WTC11 (cell line): ENCODE measurements at regions not wholly inside any gene's neighbourhood (a gene's known extent, or its start where the extent isn't known, plus 50 kb on each side); places are given as distances from the start of the nearest gene placed in this dataset.

Experiments used
- ATAC-seq: fragments of 200-7000 bp; cut with Tn5 transposase; 2 replicates; pipeline ENCODE4 v1.10.0; 2021; ENCODE audit warnings: mild to moderate bottlenecking, moderate library complexity
- CTCF ChIA-PET: fragments of 300-600 bp; sonication (Branson Sonifier 250); formaldehyde crosslinking; loops from one replicate; lab custom pipeline; 2021; ENCODE audit warnings: antibody characterized with exemption; lab: Charles Lee
- POLR2A ChIA-PET: fragments of 350-600 bp; sonication (Branson Sonifier 250); formaldehyde crosslinking; loops from one replicate; lab custom pipeline; 2021; ENCODE audit warnings: antibody characterized with exemption; lab: Charles Lee
- DNase-seq: peaks from one replicate; pipeline ENCODE4 v3.0.0; 2021; ENCODE audit warnings: low spot score
- H3K27ac Mint-ChIP-seq: 2 replicates; pipeline ENCODE4 v1.8.0; 2021; ENCODE audit warnings: mixed read lengths
- H3K27me3 Mint-ChIP-seq: 2 replicates; pipeline ENCODE4 v1.8.0; 2021; ENCODE audit warnings: low read depth, mild to moderate bottlenecking, moderate library complexity, mixed read lengths
- H3K36me3 Mint-ChIP-seq: 2 replicates; pipeline ENCODE4 v1.8.0; 2021; ENCODE audit warnings: mixed read lengths
- H3K4me1 Mint-ChIP-seq: 2 replicates; pipeline ENCODE4 v1.8.0; 2022; ENCODE audit warnings: mixed read lengths
- H3K4me3 Mint-ChIP-seq: 2 replicates; pipeline ENCODE4 v1.8.0; 2021; ENCODE audit warnings: mild to moderate bottlenecking, moderate library complexity, mixed read lengths
- H3K9me3 Mint-ChIP-seq: 2 replicates; pipeline ENCODE4 v1.8.0; 2021; ENCODE audit warnings: mixed read lengths
- AR ChIP-seq: fragments of 250-450 bp; sonication (Bioruptor Pico); IDR thresholded peaks from 2 replicates; pipeline ENCODE4 v1.9.0; 2021; ENCODE audit warnings: mild to moderate bottlenecking
- CBFB ChIP-seq: sonication (generic); formaldehyde crosslinking; IDR thresholded peaks from 2 replicates; pipeline ENCODE4 v1.8.1; 2022; ENCODE audit warnings: mild to moderate bottlenecking, low read depth, missing genetic modification reagents
- E2F4 ChIP-seq: sonication (generic); formaldehyde crosslinking; IDR thresholded peaks from 2 replicates; pipeline ENCODE4 v1.8.1; 2022; ENCODE audit warnings: low read depth, mild to moderate bottlenecking, moderate library complexity, missing genetic modification reagents, borderline replicate concordance
- ELF4 ChIP-seq: sonication (generic); formaldehyde crosslinking; IDR thresholded peaks from 2 replicates; pipeline ENCODE4 v1.8.1; 2022; ENCODE audit warnings: low read depth, mild to moderate bottlenecking, moderate library complexity, missing genetic modification reagents
- FOXJ3 ChIP-seq: sonication (generic); formaldehyde crosslinking; IDR thresholded peaks from 2 replicates; pipeline ENCODE4 v1.9.0; 2021; ENCODE audit warnings: missing genetic modification reagents, mild to moderate bottlenecking, borderline replicate concordance
- FOXK1 ChIP-seq: sonication (generic); formaldehyde crosslinking; IDR thresholded peaks from 2 replicates; pipeline ENCODE4 v1.8.0; 2022; ENCODE audit warnings: mild to moderate bottlenecking, moderate library complexity, missing genetic modification reagents
- MYBL2 ChIP-seq: sonication (generic); formaldehyde crosslinking; IDR thresholded peaks from 2 replicates; pipeline ENCODE4 v1.8.1; 2023; ENCODE audit warnings: mild to moderate bottlenecking, moderate library complexity, missing genetic modification reagents
- OVOL2 ChIP-seq: fragments of 250-450 bp; sonication (Bioruptor Pico); IDR thresholded peaks from 2 replicates; pipeline ENCODE4 v1.9.0; 2021; ENCODE audit warnings: mild to moderate bottlenecking, borderline replicate concordance
- RELA ChIP-seq: sonication (generic); formaldehyde crosslinking; IDR thresholded peaks from 2 replicates; pipeline ENCODE4 v1.8.1; 2022; ENCODE audit warnings: missing genetic modification reagents, mild to moderate bottlenecking, borderline replicate concordance
- TEAD4 ChIP-seq: sonication (generic); formaldehyde crosslinking; IDR thresholded peaks from 2 replicates; pipeline ENCODE4 v1.8.0; 2022; ENCODE audit warnings: mild to moderate bottlenecking, missing genetic modification reagents
- ZNF121 ChIP-seq: sonication (generic); formaldehyde crosslinking; IDR thresholded peaks from 2 replicates; pipeline ENCODE4 v1.8.0; 2023; ENCODE audit warnings: missing genetic modification reagents
- ZNF263 ChIP-seq: sonication (generic); formaldehyde crosslinking; IDR thresholded peaks from 2 replicates; pipeline ENCODE4 v1.8.1; 2022; ENCODE audit warnings: low read depth, mild to moderate bottlenecking, moderate library complexity, missing genetic modification reagents
- ZNF671 ChIP-seq: fragments of 250-450 bp; sonication (Bioruptor Pico); IDR thresholded peaks from 2 replicates; pipeline ENCODE4 v1.8.0; 2021; ENCODE audit warnings: mild to moderate bottlenecking
- ZSCAN18 ChIP-seq: fragments of 250-450 bp; sonication (Bioruptor Pico); IDR thresholded peaks from 2 replicates; pipeline ENCODE4 v2.1.2; 2022; ENCODE audit warnings: mild to moderate bottlenecking, moderate library complexity
- TF ChIP-seq, protein P1 (sequence below): sonication (generic); formaldehyde crosslinking; IDR thresholded peaks from 2 replicates; pipeline ENCODE4 v1.8.1; 2022; ENCODE audit warnings: low read depth, missing genetic modification reagents, borderline replicate concordance
- TF ChIP-seq, protein P2 (sequence below): fragments of 250-450 bp; sonication (Bioruptor Pico); IDR thresholded peaks from 2 replicates; pipeline ENCODE4 v1.8.0; 2021; ENCODE audit warnings: mild to moderate bottlenecking

GRCh38 chr20:53881362-53881761 is 189.0 kb downstream of the BCAS1 start (continued):
- TF ChIP-seq MYBL2, result no peak
- TF ChIP-seq, protein P1, sequence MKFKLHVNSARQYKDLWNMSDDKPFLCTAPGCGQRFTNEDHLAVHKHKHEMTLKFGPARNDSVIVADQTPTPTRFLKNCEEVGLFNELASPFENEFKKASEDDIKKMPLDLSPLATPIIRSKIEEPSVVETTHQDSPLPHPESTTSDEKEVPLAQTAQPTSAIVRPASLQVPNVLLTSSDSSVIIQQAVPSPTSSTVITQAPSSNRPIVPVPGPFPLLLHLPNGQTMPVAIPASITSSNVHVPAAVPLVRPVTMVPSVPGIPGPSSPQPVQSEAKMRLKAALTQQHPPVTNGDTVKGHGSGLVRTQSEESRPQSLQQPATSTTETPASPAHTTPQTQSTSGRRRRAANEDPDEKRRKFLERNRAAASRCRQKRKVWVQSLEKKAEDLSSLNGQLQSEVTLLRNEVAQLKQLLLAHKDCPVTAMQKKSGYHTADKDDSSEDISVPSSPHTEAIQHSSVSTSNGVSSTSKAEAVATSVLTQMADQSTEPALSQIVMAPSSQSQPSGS (CRISPR knock-in tag), result no peak

GRCh38 chr20:53880108-53880641 is 190.2 kb downstream of the BCAS1 start:
- peaks cover 60% of the 10 kb centered on the region for H3K4me1 Mint-ChIP-seq
- ChIA-PET CTCF (interaction anchor here (0.7 to 4.0 kb wide), 4 partner anchors 15 to 463 kb away, joined by 4 to 21 read pairs (median 6); no protein-coding TSS in a partner anchor), POLR2A (no interaction called here)
- H3K27ac Mint-ChIP-seq, result 0 out of 2 replicates have a peak overlapping the region, but pooled peaks have one; percentile 23
- no peak for ATAC-seq
- no peak for TF ChIP-seq FOXK1 (CRISPR knock-in tag)
- no peak for TF ChIP-seq ZNF121
- no peak for TF ChIP-seq ELF4 (CRISPR knock-in tag)
- no peak for TF ChIP-seq OVOL2
- TF ChIP-seq CBFB, result no peak
- TF ChIP-seq FOXJ3 (CRISPR knock-in tag), result no peak
- TF ChIP-seq E2F4 (CRISPR knock-in tag), result no peak
- TF ChIP-seq AR (CRISPR knock-in tag), result no peak
- no peak for TF ChIP-seq ZNF671
- no peak for TF ChIP-seq RELA (CRISPR knock-in tag)
- no peak for TF ChIP-seq TEAD4
- TF ChIP-seq, protein P2, sequence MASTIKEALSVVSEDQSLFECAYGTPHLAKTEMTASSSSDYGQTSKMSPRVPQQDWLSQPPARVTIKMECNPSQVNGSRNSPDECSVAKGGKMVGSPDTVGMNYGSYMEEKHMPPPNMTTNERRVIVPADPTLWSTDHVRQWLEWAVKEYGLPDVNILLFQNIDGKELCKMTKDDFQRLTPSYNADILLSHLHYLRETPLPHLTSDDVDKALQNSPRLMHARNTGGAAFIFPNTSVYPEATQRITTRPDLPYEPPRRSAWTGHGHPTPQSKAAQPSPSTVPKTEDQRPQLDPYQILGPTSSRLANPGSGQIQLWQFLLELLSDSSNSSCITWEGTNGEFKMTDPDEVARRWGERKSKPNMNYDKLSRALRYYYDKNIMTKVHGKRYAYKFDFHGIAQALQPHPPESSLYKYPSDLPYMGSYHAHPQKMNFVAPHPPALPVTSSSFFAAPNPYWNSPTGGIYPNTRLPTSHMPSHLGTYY, result no peak
- TF ChIP-seq ZNF263 (CRISPR knock-in tag), result no peak
- TF ChIP-seq ZSCAN18 (CRISPR knock-in tag), result no peak
- no peaks in the 10 kb centered on the region for H3K36me3 Mint-ChIP-seq
- no peaks in the 10 kb centered on the region; the same call in 1 of the 2 replicates for H3K27me3 Mint-ChIP-seq
- H3K9me3 Mint-ChIP-seq, result peaks cover 5% of the 10 kb centered on the region
- no peak overlapping the region for H3K4me3 Mint-ChIP-seq
- DNase-seq, result no peak
